VCaP (cell line): ENCODE measurements at regions not wholly inside any gene's neighbourhood (a gene's known extent, or its start where the extent isn't known, plus 50 kb on each side); places are given as distances from the start of the nearest gene placed in this dataset.
"Not testable (repeated sequence)": the region's sequence is repeated elsewhere in the genome, so short reads cannot be mapped to it uniquely, and the experiment has no call there.

ENCODE experiments used
- H3K27ac ChIP-seq: fragments of 450-650 bp; 2 replicates; pipeline ENCODE4 v1.5.1; 2017
- CTCF ChIP-seq: fragments of 450-650 bp; conservative IDR thresholded peaks from 2 replicates; pipeline ENCODE4 v1.5.1; 2017; ENCODE audit warnings: mild to moderate bottlenecking, moderate library complexity

- H3K27ac ChIP-seq: peak overlapping the region; percentile 57
These were observed 126.7 kb upstream of the CACHD1 start for GRCh38 chr1:64343105-64343822.

GRCh38 chr1:64343823-64344190, 126.1 kb upstream of the CACHD1 start:
- no peak for TF ChIP-seq CTCF
- peak overlapping the region; percentile 57 for H3K27ac ChIP-seq

More at GRCh38 chr1:64343105-64343822, 126.7 kb upstream of the CACHD1 start:
- no peak for TF ChIP-seq CTCF

- TF ChIP-seq CTCF: no peak
- H3K27ac ChIP-seq: no peak overlapping the region
These were observed 121.5 kb upstream of the CACHD1 start for GRCh38 chr1:64348270-64348960.

GRCh38 chr1:64348961-64349648, 120.8 kb upstream of the CACHD1 start:
- H3K27ac ChIP-seq: no peak overlapping the region
- TF ChIP-seq CTCF: no peak

- not testable (repeated sequence) for H3K27ac ChIP-seq
These were observed 114.4 kb upstream of the CACHD1 start for GRCh38 chr1:64355534-64355933.

- no peak overlapping the region for H3K27ac ChIP-seq
- TF ChIP-seq CTCF: no peak
These were observed 113.2 kb upstream of the CACHD1 start for GRCh38 chr1:64356636-64357256.

GRCh38 chr1:64357422-64357821, 112.5 kb upstream of the CACHD1 start:
- no peak for TF ChIP-seq CTCF
- H3K27ac ChIP-seq: no peak overlapping the region
